KMS-11 (cell line): ENCODE measurements at regions not wholly inside any gene's neighbourhood (a gene's known extent, or its start where the extent isn't known, plus 50 kb on each side); places are given as distances from the start of the nearest gene placed in this dataset.
"Not testable (repeated sequence)": the region's sequence is repeated elsewhere in the genome, so short reads cannot be mapped to it uniquely, and the experiment has no call there.

Experiments
- H2AFZ ChIP-seq: fragments of 200-600 bp; sonication (generic); 2 replicates; pipeline ENCODE4 v1.6.1; 2016; ENCODE audit warnings: antibody characterized with exemption, mixed run types, low read depth
- H3K27ac ChIP-seq: fragments of 200-600 bp; sonication (generic); 2 replicates; pipeline ENCODE4 v1.6.1; 2016; ENCODE audit warnings: mild to moderate bottlenecking, mixed run types
- H3K27me3 ChIP-seq: fragments of 200-600 bp; sonication (generic); 2 replicates; pipeline ENCODE4 v1.6.1; 2017; ENCODE audit warnings: mild to moderate bottlenecking, low read depth, mixed run types, moderate library complexity; ENCODE audit not compliant: insufficient read depth
- H3K36me3 ChIP-seq: fragments of 200-600 bp; sonication (generic); 2 replicates; pipeline ENCODE4 v1.6.1; 2017; ENCODE audit warnings: mild to moderate bottlenecking, mixed run types; ENCODE audit not compliant: insufficient read depth
- H3K4me1 ChIP-seq: fragments of 200-600 bp; sonication (generic); 2 replicates; pipeline ENCODE4 v1.6.1; 2016; ENCODE audit warnings: mild to moderate bottlenecking, low read depth, mixed run types; ENCODE audit not compliant: poor library complexity, severe bottlenecking
- H3K4me2 ChIP-seq: fragments of 200-600 bp; sonication (generic); 2 replicates; pipeline ENCODE4 v1.7.0; 2016; ENCODE audit warnings: mild to moderate bottlenecking, mixed run types
- H3K4me3 ChIP-seq: fragments of 200-600 bp; sonication (generic); IDR thresholded peaks from 2 replicates; pipeline ENCODE4 v1.6.1; 2017; ENCODE audit warnings: low read depth, low read length, mixed read lengths; ENCODE audit not compliant: insufficient read depth
- H3K79me2 ChIP-seq: fragments of 200-600 bp; sonication (generic); 2 replicates; pipeline ENCODE4 v1.6.1; 2016; ENCODE audit warnings: low read depth, mixed run types; ENCODE audit not compliant: insufficient read depth
- H3K9ac ChIP-seq: fragments of 200-600 bp; sonication (generic); 2 replicates; pipeline ENCODE4 v1.6.1; 2016; ENCODE audit warnings: mild to moderate bottlenecking, mixed run types
- H4K20me1 ChIP-seq: fragments of 200-600 bp; sonication (generic); 2 replicates; pipeline ENCODE4 v1.6.1; 2016; ENCODE audit warnings: mild to moderate bottlenecking, mixed run types; ENCODE audit not compliant: insufficient read depth
- CTCF ChIP-seq: fragments of 200-600 bp; sonication (generic); conservative IDR thresholded peaks from 2 replicates; pipeline ENCODE4 v1.6.1; 2017; ENCODE audit warnings: low read depth, mild to moderate bottlenecking, antibody characterized with exemption, low read length, moderate library complexity, mixed read lengths

GRCh38 chr6:155762649-155763048, 307.0 kb upstream of the NOX3 start:
- no peaks in the 10 kb centered on the region for H4K20me1 ChIP-seq
- no peaks in the 10 kb centered on the region for H3K4me1 ChIP-seq
- H3K36me3 ChIP-seq = no peaks in the 10 kb centered on the region
- H3K79me2 ChIP-seq = no peaks in the 10 kb centered on the region
- no peak for TF ChIP-seq CTCF
- no peaks in the 10 kb centered on the region for H3K27me3 ChIP-seq
- H3K27ac ChIP-seq = no peak overlapping the region
- no peak overlapping the region for H3K4me3 ChIP-seq
- no peak overlapping the region for H3K9ac ChIP-seq
- H3K4me2 ChIP-seq = no peak overlapping the region
- H2AFZ ChIP-seq = no peak overlapping the region

- TF ChIP-seq CTCF = no peak
- Histone ChIP-seq H2AFZ (no peak overlapping the region), H3K27ac (no peak overlapping the region), H3K4me1 (no peaks in the 10 kb centered on the region), H3K27me3 (no peaks in the 10 kb centered on the region), H3K36me3 (no peaks in the 10 kb centered on the region), H3K4me3 (no peak overlapping the region), H3K9ac (no peak overlapping the region), H4K20me1 (no peaks in the 10 kb centered on the region), H3K4me2 (no peak overlapping the region), H3K79me2 (no peaks in the 10 kb centered on the region)
Measured at GRCh38 chr6:155755452-155755851, 299.8 kb upstream of the NOX3 start.

- not testable (repeated sequence) for H3K9ac ChIP-seq, H4K20me1 ChIP-seq, H2AFZ ChIP-seq, H3K27ac ChIP-seq, H3K4me3 ChIP-seq, H3K27me3 ChIP-seq, H3K4me2 ChIP-seq, H3K4me1 ChIP-seq, H3K36me3 ChIP-seq, H3K79me2 ChIP-seq
Measured at GRCh38 chr6:155748778-155749177, 293.1 kb upstream of the NOX3 start.

- Histone ChIP-seq H2AFZ (no peak overlapping the region), H3K27ac (no peak overlapping the region), H3K9ac (no peak overlapping the region), H3K4me3 (no peak overlapping the region), H3K4me2 (no peak overlapping the region), H3K27me3 (no peaks in the 10 kb centered on the region), H3K4me1 (no peaks in the 10 kb centered on the region), H3K79me2 (no peaks in the 10 kb centered on the region), H3K36me3 (no peaks in the 10 kb centered on the region), H4K20me1 (no peaks in the 10 kb centered on the region)
- TF ChIP-seq CTCF = no peak
Measured at GRCh38 chr6:155747491-155747890, 291.9 kb upstream of the NOX3 start.

GRCh38 chr6:155740781-155741399, 285.3 kb upstream of the NOX3 start:
- TF ChIP-seq CTCF = no peak
- Histone ChIP-seq H3K36me3 (no peaks in the 10 kb centered on the region), H3K27ac (no peak overlapping the region), H3K9ac (no peak overlapping the region), H2AFZ (no peak overlapping the region), H3K27me3 (no peaks in the 10 kb centered on the region), H3K4me2 (no peak overlapping the region), H3K4me3 (no peak overlapping the region), H3K79me2 (no peaks in the 10 kb centered on the region), H3K4me1 (no peaks in the 10 kb centered on the region), H4K20me1 (no peaks in the 10 kb centered on the region)
